Karpas-422 (cell line): ENCODE measurements at regions not wholly inside any gene's neighbourhood (a gene's known extent, or its start where the extent isn't known, plus 50 kb on each side); places are given as distances from the start of the nearest gene placed in this dataset.
"Not testable (repeated sequence)": the region's sequence is repeated elsewhere in the genome, so short reads cannot be mapped to it uniquely, and the experiment has no call there.

Source experiments
- DNase-seq: peaks from one replicate; pipeline ENCODE4 v3.0.0-alpha.2; 2015
- H2AFZ ChIP-seq: fragments of 200-600 bp; sonication (generic); 2 replicates; pipeline ENCODE4 v1.6.1; 2014; ENCODE audit warnings: antibody characterized with exemption, low read length, mixed read lengths
- H3K27ac ChIP-seq: fragments of 200-600 bp; sonication (generic); 2 replicates; pipeline ENCODE4 v1.5.1; 2014; ENCODE audit warnings: mild to moderate bottlenecking, low read length, moderate library complexity
- H3K27me3 ChIP-seq: fragments of 200-600 bp; sonication (generic); 2 replicates; pipeline ENCODE4 v1.6.1; 2014; ENCODE audit warnings: low read length, mixed read lengths
- H3K36me3 ChIP-seq: fragments of 200-600 bp; sonication (generic); 2 replicates; pipeline ENCODE4 v1.6.1; 2014; ENCODE audit warnings: low read length, mixed read lengths; ENCODE audit not compliant: insufficient read depth
- H3K4me1 ChIP-seq: fragments of 200-600 bp; sonication (generic); 2 replicates; pipeline ENCODE4 v1.6.1; 2014; ENCODE audit warnings: mild to moderate bottlenecking, low read length, mixed read lengths
- H3K4me2 ChIP-seq: fragments of 200-600 bp; sonication (generic); 2 replicates; pipeline ENCODE4 v1.6.1; 2014; ENCODE audit warnings: low read length, low read depth, mild to moderate bottlenecking; ENCODE audit not compliant: poor library complexity, severe bottlenecking
- H3K4me3 ChIP-seq: fragments of 200-600 bp; sonication (generic); 2 replicates; pipeline ENCODE4 v1.5.1; 2014; ENCODE audit warnings: mild to moderate bottlenecking, antibody characterized with exemption, low read length, mixed read lengths
- H3K79me2 ChIP-seq: fragments of 200-600 bp; sonication (generic); 2 replicates; pipeline ENCODE4 v1.6.1; 2014; ENCODE audit warnings: mild to moderate bottlenecking, low read length, mixed read lengths
- H3K9ac ChIP-seq: fragments of 200-600 bp; sonication (generic); 2 replicates; pipeline ENCODE4 v1.6.0; 2014; ENCODE audit warnings: low read length
- H3K9me2 ChIP-seq: fragments of 200-600 bp; sonication (generic), shearing (Covaris generic); replicated peaks from 2 replicates; pipeline ENCODE4 v1.6.0; 2014; ENCODE audit warnings: mild to moderate bottlenecking, low read length, moderate library complexity; ENCODE audit not compliant: insufficient read depth
- H3K9me3 ChIP-seq: fragments of 300-700, 200-600 bp; sonication (generic); 2 replicates; pipeline ENCODE4 v1.6.1; 2014; ENCODE audit warnings: low read length, mixed read lengths
- H4K20me1 ChIP-seq: fragments of 200-600 bp; sonication (generic); 2 replicates; pipeline ENCODE4 v1.6.1; 2014; ENCODE audit warnings: mild to moderate bottlenecking, antibody characterized with exemption, low read length, low read depth; ENCODE audit not compliant: insufficient read depth

DNA sequence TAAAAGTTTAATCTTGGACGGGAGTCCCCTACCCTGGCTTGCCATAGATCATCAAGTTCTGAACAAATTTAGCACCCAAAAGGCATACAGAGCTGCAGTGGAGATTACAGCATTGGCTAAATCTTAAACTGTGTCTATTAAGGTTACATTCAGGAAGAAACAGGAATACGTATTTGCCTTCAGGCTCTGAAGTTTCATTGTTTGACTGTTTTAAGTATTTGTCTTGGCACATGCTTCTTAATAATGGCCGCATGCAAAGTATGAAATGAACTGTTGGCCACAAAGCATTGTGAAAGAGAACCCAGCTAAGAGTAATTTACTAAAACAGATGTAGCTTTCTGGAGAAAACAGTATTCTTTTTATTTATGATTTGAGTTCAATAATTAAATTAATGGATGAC lies 63.9 kb upstream of the CNEP1R1 start:
- Histone ChIP-seq H3K27ac (no peak overlapping the region), H3K9me2 (no peaks in the 10 kb centered on the region), H3K4me1 (no peaks in the 10 kb centered on the region), H3K4me2 (no peak overlapping the region), H3K27me3 (no peaks in the 10 kb centered on the region), H3K36me3 (no peaks in the 10 kb centered on the region), H3K4me3 (no peak overlapping the region), H3K79me2 (no peaks in the 10 kb centered on the region), H4K20me1 (no peaks in the 10 kb centered on the region), H2AFZ (no peak overlapping the region), H3K9me3 (no peaks in the 10 kb centered on the region), H3K9ac (no peak overlapping the region)
- DNase-seq, result peak; percentile 4

DNA sequence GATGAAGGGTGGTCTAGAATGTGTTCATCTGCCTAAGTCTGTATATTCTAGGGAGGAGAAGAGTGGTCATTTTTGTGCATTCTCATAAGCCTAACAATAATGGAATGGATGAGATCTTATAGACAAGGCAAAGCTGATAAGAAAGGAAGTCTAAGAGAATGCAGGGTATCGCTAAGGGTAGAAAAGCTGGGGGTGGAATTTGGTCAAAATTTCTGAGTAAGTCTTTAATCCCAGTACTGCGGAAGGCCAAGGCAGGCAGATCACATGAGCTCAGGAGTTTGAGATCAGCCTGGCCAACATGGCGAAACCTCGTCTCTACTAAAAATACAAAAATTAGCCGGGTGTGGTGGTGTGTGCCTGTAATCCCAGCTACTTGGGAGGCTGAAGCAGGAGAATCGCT lies 62.5 kb upstream of the CNEP1R1 start:
- H3K4me3 ChIP-seq, H2AFZ ChIP-seq, DNase-seq, H3K36me3 ChIP-seq, H3K4me1 ChIP-seq, H3K9ac ChIP-seq, H3K4me2 ChIP-seq, H3K27me3 ChIP-seq, H3K9me2 ChIP-seq, H4K20me1 ChIP-seq, H3K9me3 ChIP-seq, H3K79me2 ChIP-seq, H3K27ac ChIP-seq: not testable (repeated sequence)

DNA sequence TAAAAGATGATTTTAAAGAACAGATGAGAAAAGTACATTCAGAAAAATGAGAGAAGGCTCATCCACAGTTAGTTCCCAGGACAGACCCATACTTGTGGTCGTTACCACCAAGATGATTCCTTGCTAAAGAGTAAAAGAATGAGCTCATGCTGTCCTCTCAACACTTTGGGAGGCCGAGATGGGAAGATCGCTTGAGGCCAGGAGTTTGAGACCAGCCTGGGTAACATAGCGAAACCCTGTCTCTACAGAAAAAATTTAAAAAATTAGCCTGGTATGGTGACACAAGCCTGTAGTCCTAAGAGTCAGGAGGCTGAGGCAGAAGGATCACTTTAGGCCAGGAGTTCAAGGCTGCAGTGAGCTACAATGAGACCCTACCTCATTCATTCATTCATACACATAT lies 60.7 kb upstream of the CNEP1R1 start:
- Histone ChIP-seq H3K27ac (no peak overlapping the region), H3K36me3 (no peaks in the 10 kb centered on the region), H3K4me1 (no peaks in the 10 kb centered on the region), H3K79me2 (no peaks in the 10 kb centered on the region), H3K9ac (no peak overlapping the region), H3K27me3 (no peaks in the 10 kb centered on the region), H3K4me3 (no peak overlapping the region), H3K9me3 (no peaks in the 10 kb centered on the region), H3K9me2 (no peaks in the 10 kb centered on the region), H3K4me2 (no peak overlapping the region), H2AFZ (no peak overlapping the region), H4K20me1 (no peaks in the 10 kb centered on the region)
- no peak for DNase-seq

DNA sequence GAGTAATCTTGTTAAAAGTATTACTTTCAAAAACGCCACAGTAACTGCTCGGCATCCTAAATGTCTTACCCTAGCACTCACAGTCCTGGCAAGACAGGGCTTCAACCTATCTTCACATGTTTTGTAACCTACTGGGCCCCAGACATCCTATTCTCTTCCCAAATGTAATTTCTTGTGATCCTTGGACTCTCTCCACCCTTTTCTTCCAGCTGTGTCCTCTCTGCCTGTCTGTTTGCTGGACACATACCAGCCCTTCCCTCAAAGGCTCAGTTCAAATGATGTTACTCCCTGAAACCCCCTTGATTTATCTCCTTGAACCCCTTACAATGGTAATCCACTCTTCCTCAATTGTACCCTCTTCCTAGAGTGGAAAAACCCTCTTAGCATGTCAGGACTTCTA lies 60.1 kb upstream of the CNEP1R1 start:
- H3K27me3 ChIP-seq, result no peaks in the 10 kb centered on the region
- no peaks in the 10 kb centered on the region for H3K79me2 ChIP-seq
- H3K9me3 ChIP-seq, result no peaks in the 10 kb centered on the region
- H3K27ac ChIP-seq, result no peak overlapping the region
- DNase-seq, result no peak
- H3K4me3 ChIP-seq, result no peak overlapping the region
- H3K4me1 ChIP-seq, result no peaks in the 10 kb centered on the region
- H3K36me3 ChIP-seq, result no peaks in the 10 kb centered on the region
- H3K9me2 ChIP-seq, result no peaks in the 10 kb centered on the region
- H3K4me2 ChIP-seq, result no peak overlapping the region
- no peaks in the 10 kb centered on the region for H4K20me1 ChIP-seq
- H3K9ac ChIP-seq, result no peak overlapping the region
- no peak overlapping the region for H2AFZ ChIP-seq

DNA sequence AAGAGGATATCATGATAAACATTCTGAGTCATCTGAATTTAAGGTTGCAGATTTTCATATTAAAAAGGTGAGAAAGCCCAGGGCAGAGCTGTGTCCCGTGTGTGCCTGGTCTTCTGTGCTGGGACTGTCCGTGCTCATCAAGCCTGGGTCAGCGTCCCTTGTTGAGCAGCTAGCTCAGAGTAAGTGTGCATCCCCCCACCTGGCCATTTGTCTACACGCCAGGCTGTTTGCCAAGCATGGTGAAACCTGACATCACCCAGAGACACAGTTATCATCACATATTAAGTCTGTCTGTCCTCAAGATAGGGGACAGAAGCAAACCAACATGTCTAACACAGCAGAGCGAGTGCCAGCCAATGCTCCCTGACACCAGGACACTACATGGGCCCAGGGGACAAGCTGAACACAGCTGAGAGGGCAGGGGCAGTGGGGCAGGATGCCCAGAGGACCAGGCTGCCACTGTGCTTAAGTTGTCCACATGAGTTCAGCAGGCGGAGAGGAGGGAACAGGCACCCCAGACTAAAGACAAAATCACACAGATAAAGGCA lies 57.9 kb upstream of the CNEP1R1 start:
- H4K20me1 ChIP-seq, result no peaks in the 10 kb centered on the region
- H3K36me3 ChIP-seq, result no peaks in the 10 kb centered on the region
- H3K4me1 ChIP-seq, result no peaks in the 10 kb centered on the region
- H3K9me3 ChIP-seq, result no peaks in the 10 kb centered on the region
- H3K9me2 ChIP-seq, result no peaks in the 10 kb centered on the region
- H3K4me2 ChIP-seq, result no peak overlapping the region
- no peak overlapping the region for H2AFZ ChIP-seq
- H3K27ac ChIP-seq, result no peak overlapping the region
- H3K27me3 ChIP-seq, result no peaks in the 10 kb centered on the region
- no peaks in the 10 kb centered on the region for H3K79me2 ChIP-seq
- H3K9ac ChIP-seq, result no peak overlapping the region
- DNase-seq, result no peak
- H3K4me3 ChIP-seq, result no peak overlapping the region

DNA sequence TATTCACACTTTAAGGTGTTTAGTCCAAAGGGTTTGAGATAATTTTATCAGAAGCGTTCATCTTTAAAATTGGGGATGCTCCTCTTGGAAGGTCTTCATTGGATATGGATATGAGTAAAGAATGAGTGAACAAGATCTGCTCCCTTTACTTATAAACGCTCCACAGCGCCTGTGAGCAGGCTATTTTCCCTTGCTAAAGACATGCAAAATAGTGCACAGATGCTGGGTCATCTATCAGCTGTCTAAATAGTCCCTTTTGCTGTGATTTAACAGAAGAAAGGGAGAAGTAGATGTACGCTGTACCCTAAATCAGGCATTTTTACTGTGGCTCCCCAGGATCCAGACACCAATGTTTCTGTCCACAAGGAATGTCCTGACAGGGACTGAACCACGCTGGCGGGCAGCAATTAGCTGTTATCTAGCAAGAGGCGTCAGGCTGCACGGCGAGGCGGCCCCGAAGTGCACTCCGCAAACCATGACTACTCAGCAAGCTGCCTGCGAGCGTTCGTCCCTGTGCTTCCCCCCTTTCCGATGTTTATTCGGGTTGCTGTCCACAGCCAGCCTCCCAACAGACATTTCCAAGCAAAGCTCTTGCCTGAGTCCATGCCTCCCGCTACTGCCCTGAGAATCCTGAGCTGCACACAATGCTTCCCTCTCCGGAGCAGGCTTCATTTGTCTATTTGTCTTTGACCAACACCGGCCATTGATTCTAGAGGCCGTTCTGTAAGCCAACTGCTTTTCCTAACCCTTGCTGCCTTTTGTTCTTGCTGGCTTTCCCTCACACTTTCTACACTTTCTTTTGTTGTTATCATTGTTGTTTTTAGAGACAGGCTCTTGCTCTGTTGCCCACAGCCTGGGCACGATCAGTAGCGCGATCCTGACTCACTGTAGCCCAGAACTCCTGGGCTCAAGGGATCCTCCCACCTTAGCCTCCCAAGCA lies 55.7 kb upstream of the CNEP1R1 start:
- H3K36me3 ChIP-seq, result no peaks in the 10 kb centered on the region
- no peak overlapping the region for H3K9ac ChIP-seq
- H3K9me3 ChIP-seq, result no peaks in the 10 kb centered on the region
- no peak for DNase-seq
- H3K4me2 ChIP-seq, result no peak overlapping the region
- H3K4me3 ChIP-seq, result no peak overlapping the region
- H2AFZ ChIP-seq, result no peak overlapping the region
- H3K79me2 ChIP-seq, result no peaks in the 10 kb centered on the region
- H3K9me2 ChIP-seq, result no peaks in the 10 kb centered on the region
- no peak overlapping the region for H3K27ac ChIP-seq
- H3K27me3 ChIP-seq, result no peaks in the 10 kb centered on the region
- no peaks in the 10 kb centered on the region for H3K4me1 ChIP-seq
- H4K20me1 ChIP-seq, result no peaks in the 10 kb centered on the region

DNA sequence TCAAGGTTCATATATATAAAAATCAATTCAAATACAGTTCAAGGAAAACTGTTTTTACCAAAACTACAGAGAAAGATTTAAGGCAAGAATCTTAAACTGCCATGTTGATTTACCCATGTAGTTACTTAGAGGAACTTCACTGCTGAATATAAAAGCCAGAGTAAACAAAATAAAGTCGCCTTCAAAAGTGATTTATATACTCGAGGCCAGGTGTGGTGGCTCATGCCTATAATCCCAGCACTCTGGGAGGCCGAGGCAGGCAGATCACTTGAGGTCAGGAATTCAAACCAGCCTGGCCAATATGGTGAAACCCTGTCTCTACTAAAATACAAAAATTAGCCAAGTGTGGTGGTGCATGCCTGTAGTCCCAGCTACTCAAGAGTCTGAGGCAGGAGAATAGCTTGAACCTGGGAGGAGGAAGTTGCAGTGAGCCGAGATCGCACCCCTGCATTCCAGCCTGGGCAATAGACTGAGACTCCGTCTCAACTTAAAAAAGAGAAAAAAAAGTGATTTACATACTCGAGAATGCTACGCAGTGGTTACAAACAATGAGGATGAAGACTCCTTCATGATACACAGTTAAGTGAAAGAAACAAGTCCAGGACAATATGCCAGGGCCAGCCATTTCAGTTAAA lies 54.1 kb upstream of the CNEP1R1 start:
- Histone ChIP-seq H3K9ac (no peak overlapping the region), H3K4me2 (no peak overlapping the region), H3K27ac (no peak overlapping the region), H3K4me1 (no peaks in the 10 kb centered on the region), H3K4me3 (no peak overlapping the region), H2AFZ (no peak overlapping the region), H4K20me1 (no peaks in the 10 kb centered on the region), H3K9me3 (no peaks in the 10 kb centered on the region), H3K36me3 (no peaks in the 10 kb centered on the region), H3K79me2 (no peaks in the 10 kb centered on the region), H3K9me2 (no peaks in the 10 kb centered on the region), H3K27me3 (no peaks in the 10 kb centered on the region)
- no peak for DNase-seq

DNA sequence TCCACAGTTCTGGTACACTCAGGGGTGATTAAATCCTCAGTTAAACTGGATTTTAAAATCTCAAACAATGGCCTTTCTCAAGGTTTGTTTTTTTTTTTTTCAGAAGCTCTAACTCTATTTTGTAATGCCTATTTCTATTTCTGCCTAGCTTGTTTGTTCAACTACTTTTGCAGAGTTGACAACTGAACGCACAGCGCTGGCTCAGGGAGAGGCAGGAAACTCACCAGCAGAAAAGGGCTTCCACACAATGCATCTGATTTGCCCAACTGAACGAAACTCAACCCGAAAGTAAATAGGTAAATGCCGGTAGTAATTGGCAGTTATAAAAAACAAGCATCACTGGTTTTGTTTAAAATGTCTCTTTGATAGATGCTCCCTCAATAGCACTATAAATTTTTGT lies 52.7 kb upstream of the CNEP1R1 start:
- no peak overlapping the region for H3K9ac ChIP-seq
- no peaks in the 10 kb centered on the region for H4K20me1 ChIP-seq
- H3K9me2 ChIP-seq, result no peaks in the 10 kb centered on the region
- H2AFZ ChIP-seq, result no peak overlapping the region
- no peak overlapping the region for H3K4me2 ChIP-seq
- H3K36me3 ChIP-seq, result no peaks in the 10 kb centered on the region
- no peak for DNase-seq
- no peaks in the 10 kb centered on the region for H3K27me3 ChIP-seq
- no peak overlapping the region for H3K27ac ChIP-seq
- H3K9me3 ChIP-seq, result no peaks in the 10 kb centered on the region
- no peaks in the 10 kb centered on the region for H3K79me2 ChIP-seq
- H3K4me3 ChIP-seq, result no peak overlapping the region
- no peaks in the 10 kb centered on the region for H3K4me1 ChIP-seq
